Smooth muscle cell (in vitro differentiated cells): ENCODE measurements at regions not wholly inside any gene's neighbourhood (a gene's known extent, or its start where the extent isn't known, plus 50 kb on each side); places are given as distances from the start of the nearest gene placed in this dataset.
A peak's percentile ranks its signal among the peaks of the same experiment; 100 is the strongest.

Source experiments
- DNase-seq: peaks from one replicate; lab custom pipeline; 2025; ENCODE audit not compliant: unreplicated experiment; lab: John Stamatoyannopoulos, UW
- H2AFZ ChIP-seq: fragments of 200-600 bp; sonication (generic); 2 replicates; pipeline ENCODE4 v1.6.0; 2016; ENCODE audit warnings: antibody characterized with exemption, low read depth, mild to moderate bottlenecking
- H3F3A ChIP-seq: fragments of 200-600 bp; sonication (generic); 2 replicates; pipeline ENCODE4 v1.6.0; 2017; ENCODE audit warnings: antibody characterized with exemption, low read depth
- H3K27ac ChIP-seq: fragments of 200-600 bp; sonication (generic); 2 replicates; pipeline ENCODE4 v1.5.1; 2016; ENCODE audit warnings: low read depth, mild to moderate bottlenecking
- H3K27me3 ChIP-seq: fragments of 200-600 bp; sonication (generic); 2 replicates; pipeline ENCODE4 v1.6.1; 2016; ENCODE audit warnings: low read depth, mild to moderate bottlenecking
- H3K36me3 ChIP-seq: fragments of 200-600 bp; sonication (generic); 2 replicates; pipeline ENCODE4 v1.5.1; 2016; ENCODE audit warnings: low read depth
- H3K4me1 ChIP-seq: fragments of 200-600 bp; sonication (generic); 2 replicates; pipeline ENCODE4 v1.5.1; 2016; ENCODE audit warnings: low read depth
- H3K4me2 ChIP-seq: fragments of 200-600 bp; sonication (generic); 2 replicates; pipeline ENCODE4 v1.6.0; 2016; ENCODE audit warnings: mild to moderate bottlenecking
- H3K4me3 ChIP-seq: fragments of 200-600 bp; sonication (generic); 2 replicates; pipeline ENCODE4 v1.5.1; 2016; ENCODE audit warnings: mild to moderate bottlenecking
- H3K79me2 ChIP-seq: fragments of 200-600 bp; sonication (generic); 2 replicates; pipeline ENCODE4 v1.6.0; 2016; ENCODE audit warnings: low read depth, mild to moderate bottlenecking
- H3K9ac ChIP-seq: fragments of 200-600 bp; sonication (generic); 2 replicates; pipeline ENCODE4 v1.6.0; 2016; ENCODE audit warnings: low read depth
- H3K9me3 ChIP-seq: fragments of 200-600 bp; sonication (generic); replicated peaks from 2 replicates; pipeline ENCODE4 v1.5.1; 2016; ENCODE audit warnings: low read depth
- H4K20me1 ChIP-seq: fragments of 200-600 bp; sonication (generic); 2 replicates; pipeline ENCODE4 v1.6.0; 2016; ENCODE audit warnings: low read depth
- WGBS: methylation state at CpG from one replicate; pipeline ENCODE4 v1.1.7; 2016; ENCODE audit warnings: low lambda C conversion rate; 5-methylcytosine and 5-hydroxymethylcytosine counted together
- TF ChIP-seq, protein P1 (sequence below): fragments of 200-600 bp; sonication (generic); IDR thresholded peaks from 2 replicates; pipeline ENCODE4 v1.5.1; 2017; ENCODE audit warnings: borderline replicate concordance, mild to moderate bottlenecking, antibody characterized with exemption; ENCODE audit not compliant: insufficient read depth, poor library complexity, severe bottlenecking

GRCh38 chr17:73976676-73977521, 226.6 kb upstream of the RPL38 start:
- Histone ChIP-seq H3K36me3 (no peaks in the 10 kb centered on the region), H3K9ac (no peak overlapping the region), H2AFZ (no peak overlapping the region), H3K4me3 (no peak overlapping the region), H3K4me2 (peak overlapping the region; percentile 25), H3K9me3 (no peaks in the 10 kb centered on the region), H4K20me1 (no peaks in the 10 kb centered on the region), H3K79me2 (no peaks in the 10 kb centered on the region), H3K27ac (peak overlapping the region; percentile 73), H3K27me3 (peaks cover 2% of the 10 kb centered on the region), H3F3A (no peaks in the 10 kb centered on the region), H3K4me1 (peaks cover 3% of the 10 kb centered on the region)
- 32% methylated on average over 19 of the region's 19 CpGs for WGBS
- TF ChIP-seq, protein P1, sequence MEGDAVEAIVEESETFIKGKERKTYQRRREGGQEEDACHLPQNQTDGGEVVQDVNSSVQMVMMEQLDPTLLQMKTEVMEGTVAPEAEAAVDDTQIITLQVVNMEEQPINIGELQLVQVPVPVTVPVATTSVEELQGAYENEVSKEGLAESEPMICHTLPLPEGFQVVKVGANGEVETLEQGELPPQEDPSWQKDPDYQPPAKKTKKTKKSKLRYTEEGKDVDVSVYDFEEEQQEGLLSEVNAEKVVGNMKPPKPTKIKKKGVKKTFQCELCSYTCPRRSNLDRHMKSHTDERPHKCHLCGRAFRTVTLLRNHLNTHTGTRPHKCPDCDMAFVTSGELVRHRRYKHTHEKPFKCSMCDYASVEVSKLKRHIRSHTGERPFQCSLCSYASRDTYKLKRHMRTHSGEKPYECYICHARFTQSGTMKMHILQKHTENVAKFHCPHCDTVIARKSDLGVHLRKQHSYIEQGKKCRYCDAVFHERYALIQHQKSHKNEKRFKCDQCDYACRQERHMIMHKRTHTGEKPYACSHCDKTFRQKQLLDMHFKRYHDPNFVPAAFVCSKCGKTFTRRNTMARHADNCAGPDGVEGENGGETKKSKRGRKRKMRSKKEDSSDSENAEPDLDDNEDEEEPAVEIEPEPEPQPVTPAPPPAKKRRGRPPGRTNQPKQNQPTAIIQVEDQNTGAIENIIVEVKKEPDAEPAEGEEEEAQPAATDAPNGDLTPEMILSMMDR = no peak
- no peak for DNase-seq

DNA sequence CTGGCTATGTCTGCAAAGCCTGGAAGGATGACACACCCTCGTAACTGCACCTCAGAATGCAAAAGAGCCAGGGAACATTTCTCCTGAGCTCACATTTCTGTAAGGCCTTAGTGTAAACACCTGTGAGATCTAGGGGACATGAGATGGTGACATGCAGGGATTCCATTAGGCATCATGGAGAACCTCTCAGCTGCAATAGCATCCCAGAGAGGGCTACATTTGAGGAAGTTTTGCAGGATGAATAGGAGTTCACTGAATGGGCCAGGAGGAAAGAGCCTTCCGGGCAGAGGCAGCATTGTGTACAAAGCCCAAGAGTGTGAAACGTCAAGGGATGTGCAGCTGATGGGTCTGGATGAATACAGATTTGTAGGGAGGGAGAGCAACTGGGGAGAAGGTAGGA, 223.0 kb upstream of the RPL38 start:
- H3F3A ChIP-seq = no peaks in the 10 kb centered on the region
- peaks cover 9% of the 10 kb centered on the region for H3K27me3 ChIP-seq

DNA sequence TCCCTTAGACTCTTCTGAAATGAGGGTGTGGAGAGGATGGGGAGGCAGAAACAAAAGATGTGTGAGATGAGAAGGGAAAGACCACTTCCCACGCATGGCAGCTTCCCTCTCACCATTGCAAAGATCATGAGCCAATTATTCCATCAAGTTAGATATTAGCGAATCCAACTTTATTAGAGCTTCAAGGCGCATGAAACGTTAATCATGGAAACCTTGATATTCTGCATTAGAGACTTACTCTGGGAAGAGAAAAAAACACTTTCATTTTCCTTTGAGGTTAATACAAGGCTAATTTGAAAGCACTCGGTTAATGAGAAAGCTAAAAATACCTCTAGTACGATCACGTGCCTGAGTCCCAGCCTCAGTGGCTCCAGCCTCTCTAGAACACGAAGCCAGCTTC, 220.6 kb upstream of the RPL38 start:
- no peak for DNase-seq
- no peaks in the 10 kb centered on the region for H3K36me3 ChIP-seq
- no peaks in the 10 kb centered on the region for H3K4me1 ChIP-seq
- no peaks in the 10 kb centered on the region for H3K79me2 ChIP-seq
- no peaks in the 10 kb centered on the region for H4K20me1 ChIP-seq
- H3K27me3 ChIP-seq = peaks cover 9% of the 10 kb centered on the region
- H3F3A ChIP-seq = no peaks in the 10 kb centered on the region
- H2AFZ ChIP-seq = no peak overlapping the region
- TF ChIP-seq, protein P1 = no peak
- H3K9me3 ChIP-seq = no peaks in the 10 kb centered on the region
- H3K27ac ChIP-seq = no peak overlapping the region
- 90% methylated on average over 8 of the region's 8 CpGs for WGBS
- H3K4me2 ChIP-seq = no peak overlapping the region
- no peak overlapping the region for H3K4me3 ChIP-seq
- no peak overlapping the region for H3K9ac ChIP-seq

More for the DNA sequence above, 223.0 kb upstream of the RPL38 start:
- Histone ChIP-seq H3K4me1 (peaks cover 3% of the 10 kb centered on the region), H3K79me2 (no peaks in the 10 kb centered on the region), H3K9ac (no peak overlapping the region), H3K9me3 (no peaks in the 10 kb centered on the region), H3K4me2 (no peak overlapping the region), H4K20me1 (no peaks in the 10 kb centered on the region), H3K4me3 (no peak overlapping the region), H2AFZ (no peak overlapping the region), H3K27ac (no peak overlapping the region), H3K36me3 (no peaks in the 10 kb centered on the region)
- no peak for DNase-seq
- TF ChIP-seq, protein P1 = no peak
- 93% methylated on average over 3 of the region's 3 CpGs for WGBS
